ENCODE measurements at regions not wholly inside any gene's neighbourhood (a gene's known extent, or its start where the extent isn't known, plus 50 kb on each side); places are given as distances from the start of the nearest gene placed in this dataset.

DNA sequence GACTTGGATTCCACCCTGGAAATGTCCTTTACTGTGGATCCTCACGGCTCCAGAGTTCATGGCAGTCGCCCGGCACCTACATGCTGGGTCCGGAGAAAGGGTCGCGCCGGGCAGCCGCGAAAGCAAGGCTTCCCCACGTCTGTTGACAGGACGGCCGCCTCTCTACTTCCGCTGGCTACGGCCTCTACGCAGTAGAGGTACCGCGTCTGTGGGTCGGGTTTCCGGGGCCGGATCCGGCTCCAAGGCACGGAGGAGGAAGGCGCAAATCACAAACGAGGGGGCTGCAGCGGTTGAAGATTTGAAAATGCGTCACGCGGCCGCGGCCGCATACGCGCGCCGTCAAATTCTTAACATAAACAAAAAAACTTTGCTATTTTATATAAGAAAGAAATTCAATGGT lies 649.6 kb downstream of the REEP3 start:
- ATAC-seq: no peak
- no peak for TF ChIP-seq OSR1 (CRISPR knock-in tag; IDR thresholded peaks at IDR 0.05)
- TF ChIP-seq ZFP30 (CRISPR knock-in tag; IDR thresholded peaks at IDR 0.05): no peak
- TF ChIP-seq, protein P1, sequence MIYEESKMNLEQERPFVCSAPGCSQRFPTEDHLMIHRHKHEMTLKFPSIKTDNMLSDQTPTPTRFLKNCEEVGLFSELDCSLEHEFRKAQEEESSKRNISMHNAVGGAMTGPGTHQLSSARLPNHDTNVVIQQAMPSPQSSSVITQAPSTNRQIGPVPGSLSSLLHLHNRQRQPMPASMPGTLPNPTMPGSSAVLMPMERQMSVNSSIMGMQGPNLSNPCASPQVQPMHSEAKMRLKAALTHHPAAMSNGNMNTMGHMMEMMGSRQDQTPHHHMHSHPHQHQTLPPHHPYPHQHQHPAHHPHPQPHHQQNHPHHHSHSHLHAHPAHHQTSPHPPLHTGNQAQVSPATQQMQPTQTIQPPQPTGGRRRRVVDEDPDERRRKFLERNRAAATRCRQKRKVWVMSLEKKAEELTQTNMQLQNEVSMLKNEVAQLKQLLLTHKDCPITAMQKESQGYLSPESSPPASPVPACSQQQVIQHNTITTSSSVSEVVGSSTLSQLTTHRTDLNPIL (CRISPR knock-in tag; IDR thresholded peaks at IDR 0.05; ENCODE audit: low read depth): no peak
- TF ChIP-seq, protein P2, sequence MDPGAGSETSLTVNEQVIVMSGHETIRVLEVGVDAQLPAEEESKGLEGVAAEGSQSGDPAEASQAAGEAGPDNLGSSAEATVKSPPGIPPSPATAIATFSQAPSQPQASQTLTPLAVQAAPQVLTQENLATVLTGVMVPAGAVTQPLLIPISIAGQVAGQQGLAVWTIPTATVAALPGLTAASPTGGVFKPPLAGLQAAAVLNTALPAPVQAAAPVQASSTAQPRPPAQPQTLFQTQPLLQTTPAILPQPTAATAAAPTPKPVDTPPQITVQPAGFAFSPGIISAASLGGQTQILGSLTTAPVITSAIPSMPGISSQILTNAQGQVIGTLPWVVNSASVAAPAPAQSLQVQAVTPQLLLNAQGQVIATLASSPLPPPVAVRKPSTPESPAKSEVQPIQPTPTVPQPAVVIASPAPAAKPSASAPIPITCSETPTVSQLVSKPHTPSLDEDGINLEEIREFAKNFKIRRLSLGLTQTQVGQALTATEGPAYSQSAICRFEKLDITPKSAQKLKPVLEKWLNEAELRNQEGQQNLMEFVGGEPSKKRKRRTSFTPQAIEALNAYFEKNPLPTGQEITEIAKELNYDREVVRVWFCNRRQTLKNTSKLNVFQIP (CRISPR knock-in tag; IDR thresholded peaks at IDR 0.05; ENCODE audit: borderline replicate concordance, low read depth): no peak
- no peak for TF ChIP-seq TOX (CRISPR knock-in tag; IDR thresholded peaks at IDR 0.05; ENCODE audit: borderline replicate concordance)
- TF ChIP-seq ZC3H10 (CRISPR knock-in tag; IDR thresholded peaks at IDR 0.05): no peak
- TF ChIP-seq SNAI2 (CRISPR knock-in tag; IDR thresholded peaks at IDR 0.05): no peak
- TF ChIP-seq CSDC2 (CRISPR knock-in tag; IDR thresholded peaks at IDR 0.05): no peak
- TF ChIP-seq ZFP3 (CRISPR knock-in tag; IDR thresholded peaks at IDR 0.05): no peak
- no peak for TF ChIP-seq ZNF70 (CRISPR knock-in tag; IDR thresholded peaks at IDR 0.05)
- TF ChIP-seq ARNTL (CRISPR knock-in tag; IDR thresholded peaks at IDR 0.05; ENCODE audit: borderline replicate concordance, low read depth): no peak

DNA sequence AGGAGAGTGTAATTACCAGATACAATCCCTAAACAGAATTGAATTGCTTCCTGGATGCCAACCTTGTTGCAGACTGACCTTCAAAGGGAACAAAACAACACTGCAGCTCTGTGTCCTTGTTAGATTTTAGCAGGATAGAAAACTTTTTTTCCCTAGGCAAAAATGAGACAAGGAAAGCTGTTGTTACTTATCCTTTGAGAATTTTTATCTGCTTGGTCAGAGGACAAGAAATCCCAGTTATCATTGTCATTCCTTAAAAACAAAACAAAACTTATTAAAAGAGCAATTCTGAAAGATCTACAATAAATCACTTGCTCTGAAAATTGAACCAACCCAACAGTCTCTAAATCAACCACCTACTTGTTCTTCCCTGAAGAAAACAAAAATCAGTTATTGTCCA lies 652.6 kb downstream of the REEP3 start:
- no peak for ATAC-seq
- TF ChIP-seq ZNF8 (CRISPR knock-in tag; IDR thresholded peaks at IDR 0.05): no peak

DNA sequence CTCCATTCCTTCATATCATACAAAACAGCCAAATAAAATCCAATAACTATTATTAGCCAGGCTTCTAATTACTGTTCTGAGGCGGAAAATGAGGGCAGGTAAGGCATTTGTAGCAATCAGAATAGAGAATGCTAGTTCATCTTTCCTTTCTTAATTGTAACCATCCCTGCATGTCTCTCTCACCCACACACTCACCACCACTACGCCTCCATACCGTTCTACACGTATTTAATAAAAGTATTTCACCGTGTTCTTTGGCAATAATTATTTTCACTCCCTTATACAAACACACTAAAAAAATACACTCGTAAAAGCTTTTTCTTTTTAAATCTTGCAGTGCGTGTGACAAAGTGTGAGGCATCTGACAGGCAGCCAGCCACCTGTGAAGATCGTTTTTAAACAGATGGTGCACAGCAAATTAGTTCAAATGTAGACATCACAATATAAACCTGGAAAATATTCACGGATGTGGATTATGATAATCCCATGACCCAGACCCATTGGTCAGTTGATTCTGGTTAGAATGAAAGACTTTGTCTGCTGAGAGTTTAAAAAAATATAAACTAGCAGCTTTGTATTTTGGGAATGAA lies 653.6 kb downstream of the REEP3 start:
- TF ChIP-seq, protein P3, sequence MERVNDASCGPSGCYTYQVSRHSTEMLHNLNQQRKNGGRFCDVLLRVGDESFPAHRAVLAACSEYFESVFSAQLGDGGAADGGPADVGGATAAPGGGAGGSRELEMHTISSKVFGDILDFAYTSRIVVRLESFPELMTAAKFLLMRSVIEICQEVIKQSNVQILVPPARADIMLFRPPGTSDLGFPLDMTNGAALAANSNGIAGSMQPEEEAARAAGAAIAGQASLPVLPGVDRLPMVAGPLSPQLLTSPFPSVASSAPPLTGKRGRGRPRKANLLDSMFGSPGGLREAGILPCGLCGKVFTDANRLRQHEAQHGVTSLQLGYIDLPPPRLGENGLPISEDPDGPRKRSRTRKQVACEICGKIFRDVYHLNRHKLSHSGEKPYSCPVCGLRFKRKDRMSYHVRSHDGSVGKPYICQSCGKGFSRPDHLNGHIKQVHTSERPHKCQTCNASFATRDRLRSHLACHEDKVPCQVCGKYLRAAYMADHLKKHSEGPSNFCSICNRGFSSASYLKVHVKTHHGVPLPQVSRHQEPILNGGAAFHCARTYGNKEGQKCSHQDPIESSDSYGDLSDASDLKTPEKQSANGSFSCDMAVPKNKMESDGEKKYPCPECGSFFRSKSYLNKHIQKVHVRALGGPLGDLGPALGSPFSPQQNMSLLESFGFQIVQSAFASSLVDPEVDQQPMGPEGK (CRISPR knock-in tag; IDR thresholded peaks at IDR 0.05; ENCODE audit: borderline replicate concordance): no peak
- TF ChIP-seq ZC3H10 (CRISPR knock-in tag; IDR thresholded peaks at IDR 0.05): no peak
- no peak for TF ChIP-seq OSR1 (CRISPR knock-in tag; IDR thresholded peaks at IDR 0.05)
- TF ChIP-seq, protein P4, sequence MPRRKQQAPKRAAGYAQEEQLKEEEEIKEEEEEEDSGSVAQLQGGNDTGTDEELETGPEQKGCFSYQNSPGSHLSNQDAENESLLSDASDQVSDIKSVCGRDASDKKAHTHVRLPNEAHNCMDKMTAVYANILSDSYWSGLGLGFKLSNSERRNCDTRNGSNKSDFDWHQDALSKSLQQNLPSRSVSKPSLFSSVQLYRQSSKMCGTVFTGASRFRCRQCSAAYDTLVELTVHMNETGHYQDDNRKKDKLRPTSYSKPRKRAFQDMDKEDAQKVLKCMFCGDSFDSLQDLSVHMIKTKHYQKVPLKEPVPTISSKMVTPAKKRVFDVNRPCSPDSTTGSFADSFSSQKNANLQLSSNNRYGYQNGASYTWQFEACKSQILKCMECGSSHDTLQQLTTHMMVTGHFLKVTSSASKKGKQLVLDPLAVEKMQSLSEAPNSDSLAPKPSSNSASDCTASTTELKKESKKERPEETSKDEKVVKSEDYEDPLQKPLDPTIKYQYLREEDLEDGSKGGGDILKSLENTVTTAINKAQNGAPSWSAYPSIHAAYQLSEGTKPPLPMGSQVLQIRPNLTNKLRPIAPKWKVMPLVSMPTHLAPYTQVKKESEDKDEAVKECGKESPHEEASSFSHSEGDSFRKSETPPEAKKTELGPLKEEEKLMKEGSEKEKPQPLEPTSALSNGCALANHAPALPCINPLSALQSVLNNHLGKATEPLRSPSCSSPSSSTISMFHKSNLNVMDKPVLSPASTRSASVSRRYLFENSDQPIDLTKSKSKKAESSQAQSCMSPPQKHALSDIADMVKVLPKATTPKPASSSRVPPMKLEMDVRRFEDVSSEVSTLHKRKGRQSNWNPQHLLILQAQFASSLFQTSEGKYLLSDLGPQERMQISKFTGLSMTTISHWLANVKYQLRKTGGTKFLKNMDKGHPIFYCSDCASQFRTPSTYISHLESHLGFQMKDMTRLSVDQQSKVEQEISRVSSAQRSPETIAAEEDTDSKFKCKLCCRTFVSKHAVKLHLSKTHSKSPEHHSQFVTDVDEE (CRISPR knock-in tag; IDR thresholded peaks at IDR 0.05): no peak
- no peak for TF ChIP-seq ZNF8 (CRISPR knock-in tag; IDR thresholded peaks at IDR 0.05)
- TF ChIP-seq TOX (CRISPR knock-in tag; IDR thresholded peaks at IDR 0.05; ENCODE audit: borderline replicate concordance): no peak
- no peak for TF ChIP-seq ZNF70 (CRISPR knock-in tag; IDR thresholded peaks at IDR 0.05)
- TF ChIP-seq SNAI2 (CRISPR knock-in tag; IDR thresholded peaks at IDR 0.05): no peak
- TF ChIP-seq BACH2 (CRISPR knock-in tag; IDR thresholded peaks at IDR 0.05; ENCODE audit: borderline replicate concordance): no peak
- TF ChIP-seq ZNF565 (CRISPR knock-in tag; conservative IDR thresholded peaks at IDR 0.05; ENCODE audit: low read depth): no peak
- TF ChIP-seq, protein P2 (CRISPR knock-in tag; IDR thresholded peaks at IDR 0.05; ENCODE audit: borderline replicate concordance, low read depth): no peak
- no peak for TF ChIP-seq CSDC2 (CRISPR knock-in tag; IDR thresholded peaks at IDR 0.05)
- no peak for TF ChIP-seq ISL1 (CRISPR knock-in tag; IDR thresholded peaks at IDR 0.05)
- TF ChIP-seq ZFP30 (CRISPR knock-in tag; IDR thresholded peaks at IDR 0.05): no peak
- no peak for TF ChIP-seq TCF4 (CRISPR knock-in tag; IDR thresholded peaks at IDR 0.05; ENCODE audit: borderline replicate concordance)
- no peak for TF ChIP-seq PPARA (CRISPR knock-in tag; IDR thresholded peaks at IDR 0.05; ENCODE audit: borderline replicate concordance)
- no peak for TF ChIP-seq ZFP3 (CRISPR knock-in tag; IDR thresholded peaks at IDR 0.05)
- TF ChIP-seq ARNTL (CRISPR knock-in tag; IDR thresholded peaks at IDR 0.05; ENCODE audit: borderline replicate concordance, low read depth): no peak
- no peak for TF ChIP-seq RARB (CRISPR knock-in tag; IDR thresholded peaks at IDR 0.05)
- ATAC-seq: no peak
